ENCODE measurements at regions not wholly inside any gene's neighbourhood (a gene's known extent, or its start where the extent isn't known, plus 50 kb on each side); places are given as distances from the start of the nearest gene placed in this dataset.

- TF ChIP-seq, protein P1, sequence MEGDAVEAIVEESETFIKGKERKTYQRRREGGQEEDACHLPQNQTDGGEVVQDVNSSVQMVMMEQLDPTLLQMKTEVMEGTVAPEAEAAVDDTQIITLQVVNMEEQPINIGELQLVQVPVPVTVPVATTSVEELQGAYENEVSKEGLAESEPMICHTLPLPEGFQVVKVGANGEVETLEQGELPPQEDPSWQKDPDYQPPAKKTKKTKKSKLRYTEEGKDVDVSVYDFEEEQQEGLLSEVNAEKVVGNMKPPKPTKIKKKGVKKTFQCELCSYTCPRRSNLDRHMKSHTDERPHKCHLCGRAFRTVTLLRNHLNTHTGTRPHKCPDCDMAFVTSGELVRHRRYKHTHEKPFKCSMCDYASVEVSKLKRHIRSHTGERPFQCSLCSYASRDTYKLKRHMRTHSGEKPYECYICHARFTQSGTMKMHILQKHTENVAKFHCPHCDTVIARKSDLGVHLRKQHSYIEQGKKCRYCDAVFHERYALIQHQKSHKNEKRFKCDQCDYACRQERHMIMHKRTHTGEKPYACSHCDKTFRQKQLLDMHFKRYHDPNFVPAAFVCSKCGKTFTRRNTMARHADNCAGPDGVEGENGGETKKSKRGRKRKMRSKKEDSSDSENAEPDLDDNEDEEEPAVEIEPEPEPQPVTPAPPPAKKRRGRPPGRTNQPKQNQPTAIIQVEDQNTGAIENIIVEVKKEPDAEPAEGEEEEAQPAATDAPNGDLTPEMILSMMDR (IDR thresholded peaks at IDR 0.05) = no peak
- TF ChIP-seq POLR2A (IDR thresholded peaks at IDR 0.05) = no peak
Observed at GRCh38 chr1:177741476-177741875, 228.4 kb downstream of the SEC16B start.
